Parathyroid adenoma (tissue), 2 donors: ENCODE measurements at regions not wholly inside any gene's neighbourhood (a gene's known extent, or its start where the extent isn't known, plus 50 kb on each side); places are given as distances from the start of the nearest gene placed in this dataset.

ENCODE experiments used
- H2AFZ ChIP-seq: fragments of 300-600 bp; sonication (generic); one replicate; pipeline ENCODE4 v1.7.0; 2017; ENCODE audit warnings: antibody characterized with exemption, mild to moderate bottlenecking
- H3K27ac ChIP-seq: fragments of 300-600 bp; sonication (generic); one replicate; pipeline ENCODE4 v1.7.0; 2017
- H3K27me3 ChIP-seq: fragments of 300-600 bp; sonication (generic); one replicate; pipeline ENCODE4 v1.7.0; 2017; ENCODE audit warnings: low read length; ENCODE audit not compliant: control insufficient read depth, insufficient read depth
- H3K36me3 ChIP-seq: fragments of 300-600 bp; sonication (generic); one replicate; pipeline ENCODE4 v1.7.0; 2017; ENCODE audit warnings: low read length; ENCODE audit not compliant: control insufficient read depth, insufficient read depth
- H3K4me1 ChIP-seq: fragments of 300-600 bp; sonication (generic); one replicate; pipeline ENCODE4 v1.7.0; 2017; ENCODE audit warnings: control low read depth
- H3K4me2 ChIP-seq: fragments of 300-600 bp; sonication (generic); one replicate; pipeline ENCODE4 v1.7.0; 2017; ENCODE audit warnings: low read length
- H3K4me3 ChIP-seq: fragments of 300-600 bp; sonication (generic); one replicate; pipeline ENCODE4 v1.7.0; 2017; ENCODE audit warnings: low read depth, low read length
- H3K79me2 ChIP-seq: fragments of 300-600 bp; sonication (generic); one replicate; pipeline ENCODE4 v1.7.0; 2017; ENCODE audit warnings: control low read depth
- H3K9ac ChIP-seq: fragments of 300-600 bp; sonication (generic); one replicate; pipeline ENCODE4 v1.7.0; 2017; ENCODE audit warnings: mild to moderate bottlenecking
- H3K9me3 ChIP-seq: fragments of 300-600 bp; sonication (generic); one replicate; pipeline ENCODE4 v1.7.0; 2017; ENCODE audit warnings: low read length; ENCODE audit not compliant: control insufficient read depth
- CTCF ChIP-seq: fragments of 300-600 bp; sonication (generic); IDR thresholded peaks from one replicate; pipeline ENCODE4 v1.7.0; 2017; ENCODE audit warnings: antibody characterized with exemption, mild to moderate bottlenecking
- donor health status: primary hyperparathyroidism.

GRCh38 chr12:85568395-85569103 lies 267.7 kb downstream of the RASSF9 start:
- H3K9me3 ChIP-seq = no peaks in the 10 kb centered on the region
- no peaks in the 10 kb centered on the region for H3K27me3 ChIP-seq
- no peak for TF ChIP-seq CTCF
- no peaks in the 10 kb centered on the region for H3K36me3 ChIP-seq
- no peak overlapping the region for H2AFZ ChIP-seq
- no peak overlapping the region for H3K4me2 ChIP-seq
- no peak overlapping the region for H3K27ac ChIP-seq
- no peak overlapping the region for H3K9ac ChIP-seq
- H3K4me1 ChIP-seq = no peaks in the 10 kb centered on the region
- H3K79me2 ChIP-seq = no peaks in the 10 kb centered on the region
- no peak overlapping the region for H3K4me3 ChIP-seq

- Histone ChIP-seq H2AFZ (no peak overlapping the region), H3K36me3 (no peaks in the 10 kb centered on the region), H3K9me3 (no peaks in the 10 kb centered on the region), H3K4me2 (no peak overlapping the region), H3K4me3 (no peak overlapping the region), H3K9ac (no peak overlapping the region), H3K27me3 (no peaks in the 10 kb centered on the region), H3K79me2 (no peaks in the 10 kb centered on the region), H3K4me1 (no peaks in the 10 kb centered on the region), H3K27ac (no peak overlapping the region)
- TF ChIP-seq CTCF = no peak
These were observed 266.9 kb downstream of the RASSF9 start for GRCh38 chr12:85569261-85569660.

GRCh38 chr12:85572956-85573355 lies 263.3 kb downstream of the RASSF9 start:
- TF ChIP-seq CTCF = no peak
- H3K4me1 ChIP-seq = no peaks in the 10 kb centered on the region

GRCh38 chr12:85573635-85574214 lies 262.5 kb downstream of the RASSF9 start:
- H3K9me3 ChIP-seq = no peaks in the 10 kb centered on the region
- H3K4me1 ChIP-seq = no peaks in the 10 kb centered on the region
- no peak overlapping the region for H3K4me3 ChIP-seq
- H3K4me2 ChIP-seq = no peak overlapping the region
- H3K27me3 ChIP-seq = no peaks in the 10 kb centered on the region
- no peak overlapping the region for H2AFZ ChIP-seq
- H3K9ac ChIP-seq = no peak overlapping the region
- no peak for TF ChIP-seq CTCF
- no peaks in the 10 kb centered on the region for H3K79me2 ChIP-seq
- H3K36me3 ChIP-seq = no peaks in the 10 kb centered on the region
- no peak overlapping the region for H3K27ac ChIP-seq

More at GRCh38 chr12:85572956-85573355, 263.3 kb downstream of the RASSF9 start:
- no peaks in the 10 kb centered on the region for H3K9me3 ChIP-seq
- H2AFZ ChIP-seq = no peak overlapping the region
- no peak overlapping the region for H3K4me3 ChIP-seq
- no peak overlapping the region for H3K9ac ChIP-seq
- H3K4me2 ChIP-seq = no peak overlapping the region
- no peaks in the 10 kb centered on the region for H3K79me2 ChIP-seq
- no peaks in the 10 kb centered on the region for H3K36me3 ChIP-seq
- H3K27ac ChIP-seq = no peak overlapping the region
- no peaks in the 10 kb centered on the region for H3K27me3 ChIP-seq

GRCh38 chr12:85574291-85574690 lies 261.9 kb downstream of the RASSF9 start:
- Histone ChIP-seq H3K27me3 (no peaks in the 10 kb centered on the region), H3K9me3 (no peaks in the 10 kb centered on the region), H3K36me3 (no peaks in the 10 kb centered on the region), H3K4me3 (no peak overlapping the region), H3K4me2 (no peak overlapping the region), H3K79me2 (no peaks in the 10 kb centered on the region), H2AFZ (no peak overlapping the region), H3K4me1 (no peaks in the 10 kb centered on the region), H3K9ac (no peak overlapping the region), H3K27ac (no peak overlapping the region)
- TF ChIP-seq CTCF = no peak
